HEK293 (cell line): ENCODE measurements at regions not wholly inside any gene's neighbourhood (a gene's known extent, or its start where the extent isn't known, plus 50 kb on each side); places are given as distances from the start of the nearest gene placed in this dataset.

Experiments
- CTCF ChIA-PET: fragments of 350-600 bp; formaldehyde crosslinking; extraction: SDS; loops from one replicate; lab custom pipeline; 2021; ENCODE audit warnings: antibody characterized with exemption; lab: Yijun Ruan, JAX
- POLR2A ChIA-PET: fragments of 300-600 bp; formaldehyde crosslinking; extraction: SDS; loops from one replicate; lab custom pipeline; 2020; ENCODE audit warnings: antibody characterized with exemption, inconsistent platforms; lab: Yijun Ruan, JAX
- H3K27ac ChIP-seq: fragments of 200-500 bp; sonication (Bioruptor generic); 2 replicates; pipeline ENCODE4 v1.5.1; 2014; ENCODE audit warnings: low read depth, low read length, control low read depth, inconsistent platforms; ENCODE audit errors: extremely low read depth
- H3K36me3 ChIP-seq, 2 experiments: fragments of 200-500 bp in 1 of 2; sonication (Bioruptor generic) in 1 of 2; 1 replicate in 1 of 2; 2 replicates in 1 of 2; pipeline ENCODE4 v1.5.1; 2014 to 2017; ENCODE audit warnings: inconsistent platforms in 2 of 2, low read length in 2 of 2; ENCODE audit not compliant: control insufficient read depth in 2 of 2, insufficient read depth in 1 of 2
- H3K4me1 ChIP-seq: fragments of 200-500 bp; sonication (Bioruptor generic); 2 replicates; pipeline ENCODE4 v1.5.1; 2014; ENCODE audit warnings: mild to moderate bottlenecking, low read length, inconsistent platforms; ENCODE audit not compliant: control insufficient read depth, insufficient read depth
- H3K4me3 ChIP-seq: 2 replicates; pipeline ENCODE4 v1.5.1; 2011; ENCODE audit warnings: low read depth, mild to moderate bottlenecking, control low read depth, low read length, moderate library complexity
- H3K9me3 ChIP-seq: fragments of 200-500 bp; sonication (Bioruptor generic); 2 replicates; pipeline ENCODE4 v1.5.1; 2014; ENCODE audit warnings: low read depth, low read length, inconsistent platforms; ENCODE audit not compliant: control insufficient read depth, insufficient read depth
- GLIS2 ChIP-seq: fragments of 450-650 bp; formaldehyde crosslinking; IDR thresholded peaks from 2 replicates; pipeline ENCODE4 v1.5.1; 2016; ENCODE audit warnings: missing biosample characterization, missing genetic modification characterization
- ZBTB17 ChIP-seq: fragments of 450-650 bp; formaldehyde crosslinking; IDR thresholded peaks from 2 replicates; pipeline ENCODE4 v1.5.1; 2016; ENCODE audit warnings: missing biosample characterization, missing genetic modification characterization
- ZBTB7A ChIP-seq: fragments of 450-650 bp; formaldehyde crosslinking; IDR thresholded peaks from 2 replicates; pipeline ENCODE4 v1.5.1; 2016; ENCODE audit warnings: low read depth, missing biosample characterization, missing genetic modification characterization
- ZBTB8A ChIP-seq: fragments of 450-650 bp; formaldehyde crosslinking; IDR thresholded peaks from 2 replicates; pipeline ENCODE4 v1.5.1; 2016; ENCODE audit warnings: missing biosample characterization, missing genetic modification characterization
- ZNF114 ChIP-seq: fragments of 450-650 bp; formaldehyde crosslinking; IDR thresholded peaks from 2 replicates; pipeline ENCODE4 v1.5.0; 2017; ENCODE audit warnings: missing biosample characterization, missing genetic modification characterization
- ZNF146 ChIP-seq: fragments of 450-650 bp; formaldehyde crosslinking; IDR thresholded peaks from 2 replicates; pipeline ENCODE4 v1.5.1; 2016; ENCODE audit warnings: missing biosample characterization, missing genetic modification characterization
- ZNF2 ChIP-seq: fragments of 450-650 bp; formaldehyde crosslinking; IDR thresholded peaks from 2 replicates; pipeline ENCODE4 v1.5.1; 2016; ENCODE audit warnings: missing biosample characterization, missing genetic modification characterization
- ZNF214 ChIP-seq: fragments of 450-650 bp; formaldehyde crosslinking; IDR thresholded peaks from 2 replicates; pipeline ENCODE4 v1.5.1; 2017; ENCODE audit warnings: missing biosample characterization, mild to moderate bottlenecking, missing genetic modification characterization, borderline replicate concordance
- ZNF221 ChIP-seq: fragments of 450-650 bp; formaldehyde crosslinking; IDR thresholded peaks from 2 replicates; pipeline ENCODE4 v1.5.1; 2017; ENCODE audit warnings: missing biosample characterization, missing genetic modification characterization, borderline replicate concordance
- ZNF335 ChIP-seq: fragments of 450-650 bp; formaldehyde crosslinking; conservative IDR thresholded peaks from 2 replicates; pipeline ENCODE4 v1.5.1; 2016; ENCODE audit warnings: missing biosample characterization, missing genetic modification characterization
- ZNF394 ChIP-seq: fragments of 450-650 bp; formaldehyde crosslinking; IDR thresholded peaks from 2 replicates; pipeline ENCODE4 v1.5.1; 2016; ENCODE audit warnings: missing biosample characterization, missing genetic modification characterization, mild to moderate bottlenecking, moderate library complexity, borderline replicate concordance
- ZNF423 ChIP-seq: fragments of 450-650 bp; formaldehyde crosslinking; IDR thresholded peaks from 2 replicates; pipeline ENCODE4 v1.5.1; 2016; ENCODE audit warnings: missing biosample characterization, missing genetic modification characterization
- ZNF544 ChIP-seq: fragments of 450-650 bp; formaldehyde crosslinking; IDR thresholded peaks from 2 replicates; pipeline ENCODE4 v1.5.0; 2017; ENCODE audit warnings: missing biosample characterization, missing genetic modification characterization
- ZNF560 ChIP-seq: fragments of 450-650 bp; formaldehyde crosslinking; IDR thresholded peaks from 2 replicates; pipeline ENCODE4 v1.5.1; 2017; ENCODE audit warnings: missing biosample characterization, missing genetic modification characterization, borderline replicate concordance
- ZNF792 ChIP-seq: fragments of 450-650 bp; formaldehyde crosslinking; IDR thresholded peaks from 2 replicates; pipeline ENCODE4 v1.5.1; 2016; ENCODE audit warnings: missing biosample characterization, missing genetic modification characterization
- TF ChIP-seq, protein P1 (sequence below): fragments of 450-650 bp; formaldehyde crosslinking; IDR thresholded peaks from 2 replicates; pipeline ENCODE4 v1.5.1; 2016; ENCODE audit warnings: missing biosample characterization, missing genetic modification characterization, borderline replicate concordance
- TF ChIP-seq, protein P2 (sequence below): fragments of 450-650 bp; formaldehyde crosslinking; IDR thresholded peaks from 2 replicates; pipeline ENCODE4 v1.5.1; 2016; ENCODE audit warnings: missing biosample characterization, missing genetic modification characterization
- TF ChIP-seq, protein P3 (sequence below): fragments of 450-650 bp; formaldehyde crosslinking; IDR thresholded peaks from 2 replicates; pipeline ENCODE4 v1.5.1; 2017; ENCODE audit warnings: missing biosample characterization, missing genetic modification characterization
- TF ChIP-seq, protein P4 (sequence below): fragments of 450-650 bp; formaldehyde crosslinking; IDR thresholded peaks from 2 replicates; pipeline ENCODE4 v1.5.1; 2016; ENCODE audit warnings: missing biosample characterization, missing genetic modification characterization
- TF ChIP-seq, protein P5 (sequence below): fragments of 450-650 bp; formaldehyde crosslinking; IDR thresholded peaks from 2 replicates; pipeline ENCODE4 v1.5.1; 2016; ENCODE audit warnings: missing biosample characterization, missing genetic modification characterization, low read depth
- TF ChIP-seq, protein P6 (sequence below): fragments of 450-650 bp; IDR thresholded peaks from 2 replicates; pipeline ENCODE4 v1.5.1; 2018; ENCODE audit warnings: missing biosample characterization, mild to moderate bottlenecking, missing genetic modification characterization

DNA sequence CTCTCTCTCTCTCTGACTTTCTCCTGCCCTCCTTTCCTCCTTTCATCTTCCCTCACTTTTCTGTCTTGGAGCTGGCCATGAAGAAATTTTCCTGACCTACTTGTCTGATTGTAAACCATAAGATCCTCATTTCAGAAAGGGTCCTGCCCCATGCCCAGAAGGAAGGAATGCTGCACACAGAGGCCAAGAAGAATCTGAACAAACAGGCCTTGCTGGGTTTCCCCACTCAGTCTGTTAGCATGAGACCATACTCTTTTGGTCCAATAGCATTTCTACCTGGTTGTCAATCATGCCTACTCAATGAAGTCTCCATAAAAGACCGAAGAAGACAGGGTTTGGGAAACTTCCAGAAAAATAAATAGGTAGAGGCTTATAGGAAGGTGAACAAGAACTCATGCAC, 128.7 kb downstream of the MAB21L3 start:
- ChIA-PET POLR2A (no interaction called here), CTCF (no interaction called here)
- no peak overlapping the region for H3K4me3 ChIP-seq
- H3K4me1 ChIP-seq, result no peaks in the 10 kb centered on the region
- no peaks in the 10 kb centered on the region for H3K36me3 ChIP-seq
- TF ChIP-seq, protein P1, sequence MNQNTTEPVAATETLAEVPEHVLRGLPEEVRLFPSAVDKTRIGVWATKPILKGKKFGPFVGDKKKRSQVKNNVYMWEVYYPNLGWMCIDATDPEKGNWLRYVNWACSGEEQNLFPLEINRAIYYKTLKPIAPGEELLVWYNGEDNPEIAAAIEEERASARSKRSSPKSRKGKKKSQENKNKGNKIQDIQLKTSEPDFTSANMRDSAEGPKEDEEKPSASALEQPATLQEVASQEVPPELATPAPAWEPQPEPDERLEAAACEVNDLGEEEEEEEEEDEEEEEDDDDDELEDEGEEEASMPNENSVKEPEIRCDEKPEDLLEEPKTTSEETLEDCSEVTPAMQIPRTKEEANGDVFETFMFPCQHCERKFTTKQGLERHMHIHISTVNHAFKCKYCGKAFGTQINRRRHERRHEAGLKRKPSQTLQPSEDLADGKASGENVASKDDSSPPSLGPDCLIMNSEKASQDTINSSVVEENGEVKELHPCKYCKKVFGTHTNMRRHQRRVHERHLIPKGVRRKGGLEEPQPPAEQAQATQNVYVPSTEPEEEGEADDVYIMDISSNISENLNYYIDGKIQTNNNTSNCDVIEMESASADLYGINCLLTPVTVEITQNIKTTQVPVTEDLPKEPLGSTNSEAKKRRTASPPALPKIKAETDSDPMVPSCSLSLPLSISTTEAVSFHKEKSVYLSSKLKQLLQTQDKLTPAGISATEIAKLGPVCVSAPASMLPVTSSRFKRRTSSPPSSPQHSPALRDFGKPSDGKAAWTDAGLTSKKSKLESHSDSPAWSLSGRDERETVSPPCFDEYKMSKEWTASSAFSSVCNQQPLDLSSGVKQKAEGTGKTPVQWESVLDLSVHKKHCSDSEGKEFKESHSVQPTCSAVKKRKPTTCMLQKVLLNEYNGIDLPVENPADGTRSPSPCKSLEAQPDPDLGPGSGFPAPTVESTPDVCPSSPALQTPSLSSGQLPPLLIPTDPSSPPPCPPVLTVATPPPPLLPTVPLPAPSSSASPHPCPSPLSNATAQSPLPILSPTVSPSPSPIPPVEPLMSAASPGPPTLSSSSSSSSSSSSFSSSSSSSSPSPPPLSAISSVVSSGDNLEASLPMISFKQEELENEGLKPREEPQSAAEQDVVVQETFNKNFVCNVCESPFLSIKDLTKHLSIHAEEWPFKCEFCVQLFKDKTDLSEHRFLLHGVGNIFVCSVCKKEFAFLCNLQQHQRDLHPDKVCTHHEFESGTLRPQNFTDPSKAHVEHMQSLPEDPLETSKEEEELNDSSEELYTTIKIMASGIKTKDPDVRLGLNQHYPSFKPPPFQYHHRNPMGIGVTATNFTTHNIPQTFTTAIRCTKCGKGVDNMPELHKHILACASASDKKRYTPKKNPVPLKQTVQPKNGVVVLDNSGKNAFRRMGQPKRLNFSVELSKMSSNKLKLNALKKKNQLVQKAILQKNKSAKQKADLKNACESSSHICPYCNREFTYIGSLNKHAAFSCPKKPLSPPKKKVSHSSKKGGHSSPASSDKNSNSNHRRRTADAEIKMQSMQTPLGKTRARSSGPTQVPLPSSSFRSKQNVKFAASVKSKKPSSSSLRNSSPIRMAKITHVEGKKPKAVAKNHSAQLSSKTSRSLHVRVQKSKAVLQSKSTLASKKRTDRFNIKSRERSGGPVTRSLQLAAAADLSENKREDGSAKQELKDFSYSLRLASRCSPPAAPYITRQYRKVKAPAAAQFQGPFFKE (tag by site-specific recombination), result no peak
- no peak for TF ChIP-seq ZNF2 (tag by site-specific recombination)
- TF ChIP-seq, protein P2, sequence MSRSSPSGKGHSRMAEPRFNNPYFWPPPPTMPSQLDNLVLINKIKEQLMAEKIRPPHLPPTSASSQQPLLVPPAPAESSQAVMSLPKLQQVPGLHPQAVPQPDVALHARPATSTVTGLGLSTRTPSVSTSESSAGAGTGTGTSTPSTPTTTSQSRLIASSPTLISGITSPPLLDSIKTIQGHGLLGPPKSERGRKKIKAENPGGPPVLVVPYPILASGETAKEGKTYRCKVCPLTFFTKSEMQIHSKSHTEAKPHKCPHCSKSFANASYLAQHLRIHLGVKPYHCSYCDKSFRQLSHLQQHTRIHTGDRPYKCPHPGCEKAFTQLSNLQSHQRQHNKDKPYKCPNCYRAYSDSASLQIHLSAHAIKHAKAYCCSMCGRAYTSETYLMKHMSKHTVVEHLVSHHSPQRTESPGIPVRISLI (tag by site-specific recombination), result no peak
- TF ChIP-seq, protein P3, sequence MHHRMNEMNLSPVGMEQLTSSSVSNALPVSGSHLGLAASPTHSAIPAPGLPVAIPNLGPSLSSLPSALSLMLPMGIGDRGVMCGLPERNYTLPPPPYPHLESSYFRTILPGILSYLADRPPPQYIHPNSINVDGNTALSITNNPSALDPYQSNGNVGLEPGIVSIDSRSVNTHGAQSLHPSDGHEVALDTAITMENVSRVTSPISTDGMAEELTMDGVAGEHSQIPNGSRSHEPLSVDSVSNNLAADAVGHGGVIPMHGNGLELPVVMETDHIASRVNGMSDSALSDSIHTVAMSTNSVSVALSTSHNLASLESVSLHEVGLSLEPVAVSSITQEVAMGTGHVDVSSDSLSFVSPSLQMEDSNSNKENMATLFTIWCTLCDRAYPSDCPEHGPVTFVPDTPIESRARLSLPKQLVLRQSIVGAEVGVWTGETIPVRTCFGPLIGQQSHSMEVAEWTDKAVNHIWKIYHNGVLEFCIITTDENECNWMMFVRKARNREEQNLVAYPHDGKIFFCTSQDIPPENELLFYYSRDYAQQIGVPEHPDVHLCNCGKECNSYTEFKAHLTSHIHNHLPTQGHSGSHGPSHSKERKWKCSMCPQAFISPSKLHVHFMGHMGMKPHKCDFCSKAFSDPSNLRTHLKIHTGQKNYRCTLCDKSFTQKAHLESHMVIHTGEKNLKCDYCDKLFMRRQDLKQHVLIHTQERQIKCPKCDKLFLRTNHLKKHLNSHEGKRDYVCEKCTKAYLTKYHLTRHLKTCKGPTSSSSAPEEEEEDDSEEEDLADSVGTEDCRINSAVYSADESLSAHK (tag by site-specific recombination), result no peak
- no peak for TF ChIP-seq ZBTB8A (tag by site-specific recombination)
- TF ChIP-seq ZBTB17 (tag by site-specific recombination), result no peak
- no peak for TF ChIP-seq ZNF394 (tag by site-specific recombination)
- no peak for TF ChIP-seq ZNF560 (tag by site-specific recombination)
- no peak for TF ChIP-seq GLIS2 (tag by site-specific recombination)
- no peak for TF ChIP-seq ZNF146
- TF ChIP-seq ZNF792, result no peak
- TF ChIP-seq ZNF335 (tag by site-specific recombination), result no peak
- no peak for TF ChIP-seq ZNF423 (tag by site-specific recombination)
- no peak for TF ChIP-seq ZNF544
- TF ChIP-seq ZNF114 (tag by site-specific recombination), result no peak
- H3K27ac ChIP-seq, result no peak overlapping the region
- H3K9me3 ChIP-seq, result no peaks in the 10 kb centered on the region

DNA sequence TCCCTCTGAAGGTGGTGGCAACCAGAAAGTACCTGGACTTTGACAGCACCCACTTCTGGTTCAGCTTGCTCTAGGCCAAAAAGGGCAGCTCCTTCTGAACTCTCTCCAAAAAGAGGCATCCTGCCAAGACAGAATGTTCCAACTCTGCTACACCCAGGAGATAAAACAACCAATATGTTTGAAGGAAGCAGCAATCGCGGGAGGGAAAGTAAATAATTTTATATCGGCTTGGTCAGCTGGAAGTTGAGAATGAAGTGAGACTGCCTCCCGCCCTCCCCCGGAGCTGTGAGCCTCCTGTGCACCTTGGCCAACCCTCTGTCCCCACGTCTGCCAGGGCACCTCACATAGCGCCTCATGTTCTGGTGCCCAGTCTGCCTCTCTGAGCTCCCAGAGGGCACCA, 130.3 kb upstream of the ATP1A1 start:
- Histone ChIP-seq H3K36me3 (no peaks in the 10 kb centered on the region), H3K27ac (no peak overlapping the region), H3K4me1 (no peaks in the 10 kb centered on the region), H3K4me3 (no peak overlapping the region), H3K9me3 (no peaks in the 10 kb centered on the region)
- ChIA-PET CTCF (interaction anchor here (0.7 to 1.8 kb wide), 2 partner anchors 15 to 104 kb away, joined by 3 to 6 read pairs; no protein-coding TSS in a partner anchor), POLR2A (no interaction called here)
- TF ChIP-seq, protein P4, sequence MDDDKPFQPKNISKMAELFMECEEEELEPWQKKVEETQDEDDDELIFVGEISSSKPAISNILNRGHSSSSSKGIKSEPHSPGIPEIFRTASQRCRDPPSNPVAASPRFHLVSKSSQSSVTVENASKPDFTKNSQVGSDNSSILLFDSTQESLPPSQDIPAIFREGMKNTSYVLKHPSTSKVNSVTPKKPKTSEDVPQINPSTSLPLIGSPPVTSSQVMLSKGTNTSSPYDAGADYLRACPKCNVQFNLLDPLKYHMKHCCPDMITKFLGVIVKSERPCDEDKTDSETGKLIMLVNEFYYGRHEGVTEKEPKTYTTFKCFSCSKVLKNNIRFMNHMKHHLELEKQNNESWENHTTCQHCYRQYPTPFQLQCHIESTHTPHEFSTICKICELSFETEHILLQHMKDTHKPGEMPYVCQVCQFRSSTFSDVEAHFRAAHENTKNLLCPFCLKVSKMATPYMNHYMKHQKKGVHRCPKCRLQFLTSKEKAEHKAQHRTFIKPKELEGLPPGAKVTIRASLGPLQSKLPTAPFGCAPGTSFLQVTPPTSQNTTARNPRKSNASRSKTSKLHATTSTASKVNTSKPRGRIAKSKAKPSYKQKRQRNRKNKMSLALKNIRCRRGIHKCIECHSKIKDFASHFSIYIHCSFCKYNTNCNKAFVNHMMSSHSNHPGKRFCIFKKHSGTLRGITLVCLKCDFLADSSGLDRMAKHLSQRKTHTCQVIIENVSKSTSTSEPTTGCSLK (tag by site-specific recombination), result no peak
- no peak for TF ChIP-seq ZBTB7A (tag by site-specific recombination)
- no peak for TF ChIP-seq ZNF221 (tag by site-specific recombination)
- no peak for TF ChIP-seq ZNF214 (tag by site-specific recombination)
- TF ChIP-seq, protein P5, sequence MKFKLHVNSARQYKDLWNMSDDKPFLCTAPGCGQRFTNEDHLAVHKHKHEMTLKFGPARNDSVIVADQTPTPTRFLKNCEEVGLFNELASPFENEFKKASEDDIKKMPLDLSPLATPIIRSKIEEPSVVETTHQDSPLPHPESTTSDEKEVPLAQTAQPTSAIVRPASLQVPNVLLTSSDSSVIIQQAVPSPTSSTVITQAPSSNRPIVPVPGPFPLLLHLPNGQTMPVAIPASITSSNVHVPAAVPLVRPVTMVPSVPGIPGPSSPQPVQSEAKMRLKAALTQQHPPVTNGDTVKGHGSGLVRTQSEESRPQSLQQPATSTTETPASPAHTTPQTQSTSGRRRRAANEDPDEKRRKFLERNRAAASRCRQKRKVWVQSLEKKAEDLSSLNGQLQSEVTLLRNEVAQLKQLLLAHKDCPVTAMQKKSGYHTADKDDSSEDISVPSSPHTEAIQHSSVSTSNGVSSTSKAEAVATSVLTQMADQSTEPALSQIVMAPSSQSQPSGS (tag by site-specific recombination), result no peak
- TF ChIP-seq, protein P6, sequence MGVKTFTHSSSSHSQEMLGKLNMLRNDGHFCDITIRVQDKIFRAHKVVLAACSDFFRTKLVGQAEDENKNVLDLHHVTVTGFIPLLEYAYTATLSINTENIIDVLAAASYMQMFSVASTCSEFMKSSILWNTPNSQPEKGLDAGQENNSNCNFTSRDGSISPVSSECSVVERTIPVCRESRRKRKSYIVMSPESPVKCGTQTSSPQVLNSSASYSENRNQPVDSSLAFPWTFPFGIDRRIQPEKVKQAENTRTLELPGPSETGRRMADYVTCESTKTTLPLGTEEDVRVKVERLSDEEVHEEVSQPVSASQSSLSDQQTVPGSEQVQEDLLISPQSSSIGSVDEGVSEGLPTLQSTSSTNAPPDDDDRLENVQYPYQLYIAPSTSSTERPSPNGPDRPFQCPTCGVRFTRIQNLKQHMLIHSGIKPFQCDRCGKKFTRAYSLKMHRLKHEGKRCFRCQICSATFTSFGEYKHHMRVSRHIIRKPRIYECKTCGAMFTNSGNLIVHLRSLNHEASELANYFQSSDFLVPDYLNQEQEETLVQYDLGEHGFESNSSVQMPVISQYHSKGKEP (tag by site-specific recombination), result no peak
- no peak for TF ChIP-seq ZNF146
- TF ChIP-seq GLIS2 (tag by site-specific recombination), result no peak
